IMR-90 (cell line): ENCODE measurements at regions not wholly inside any gene's neighbourhood (a gene's known extent, or its start where the extent isn't known, plus 50 kb on each side); places are given as distances from the start of the nearest gene placed in this dataset.

Source experiments
- ATAC-seq: fragments of 200-7000 bp; cut with Tn5 transposase; 2 replicates; pipeline ENCODE4 v1.9.1; 2020; ENCODE audit warnings: low read depth, mild to moderate bottlenecking, moderate library complexity
- BruUV-seq: library from RNA; stranded (reverse); fragments of 400-500 nt; replicated peaks from 2 replicates; lab custom pipeline; 2021; lab: Mats Ljungman, UMichigan
- CTCF ChIA-PET: fragments of 300-600 bp; formaldehyde crosslinking; extraction: SDS; loops from one replicate; lab custom pipeline; 2021; ENCODE audit warnings: antibody characterized with exemption; lab: Yijun Ruan, JAX
- POLR2A ChIA-PET: fragments of 300-600 bp; sonication (Branson Sonifier 250); formaldehyde crosslinking; loops from one replicate; lab custom pipeline; 2022; ENCODE audit warnings: antibody characterized with exemption; ENCODE audit not compliant: unreplicated experiment; lab: Charles Lee
- DNase-seq: peaks from one replicate; pipeline ENCODE4 v3.0.0; 2013
- H2AFZ ChIP-seq: replicated peaks from 2 replicates; pipeline ENCODE3; 2013; ENCODE audit warnings: low read length, mild to moderate bottlenecking; ENCODE audit not compliant: poor library complexity
- H2AK5ac ChIP-seq: 2 replicates; pipeline ENCODE4 v1.6.1; 2013; ENCODE audit warnings: low read depth, low read length, inconsistent platforms
- H2AK9ac ChIP-seq: replicated peaks from 2 replicates; pipeline ENCODE3; 2013; ENCODE audit warnings: mild to moderate bottlenecking, low read depth, low read length, moderate library complexity; ENCODE audit not compliant: poor library complexity
- H2BK120ac ChIP-seq: 2 replicates; pipeline ENCODE4 v1.6.1; 2013; ENCODE audit warnings: low read depth, low read length, inconsistent platforms
- H2BK15ac ChIP-seq: 3 replicates; pipeline ENCODE4 v1.6.1; 2013; ENCODE audit warnings: low read depth, low read length, inconsistent platforms
- H2BK20ac ChIP-seq: 2 replicates; pipeline ENCODE4 v1.6.1; 2013; ENCODE audit warnings: low read depth, mild to moderate bottlenecking, inconsistent platforms, low read length, moderate library complexity
- H2BK5ac ChIP-seq: 2 replicates; pipeline ENCODE4 v1.6.1; 2013; ENCODE audit warnings: mild to moderate bottlenecking, low read depth, low read length, inconsistent platforms; ENCODE audit not compliant: poor library complexity, severe bottlenecking
- H3K14ac ChIP-seq: replicated peaks from 2 replicates; pipeline ENCODE4 v1.6.1; 2013; ENCODE audit warnings: low read depth, low read length, inconsistent platforms
- H3K18ac ChIP-seq: 2 replicates; pipeline ENCODE4 v1.6.1; 2013; ENCODE audit warnings: low read depth, low read length, control low read depth
- H3K23ac ChIP-seq: 2 replicates; pipeline ENCODE4 v1.6.1; 2013; ENCODE audit warnings: low read depth, low read length, inconsistent platforms
- H3K27ac ChIP-seq: 2 replicates; pipeline ENCODE4 v1.5.1; 2013; ENCODE audit warnings: mild to moderate bottlenecking, control low read depth, low read length; ENCODE audit not compliant: insufficient read depth
- H3K27me3 ChIP-seq: 2 replicates; pipeline ENCODE4 v1.6.1; 2013; ENCODE audit warnings: low read length; ENCODE audit not compliant: control insufficient read depth, insufficient read depth
- H3K36me3 ChIP-seq: 2 replicates; pipeline ENCODE4 v1.6.1; 2013; ENCODE audit warnings: low read length, mixed read lengths; ENCODE audit not compliant: control insufficient read depth, insufficient read depth
- H3K4ac ChIP-seq: 2 replicates; pipeline ENCODE4 v1.6.1; 2013; ENCODE audit warnings: low read depth, low read length, inconsistent platforms
- H3K4me1 ChIP-seq: 2 replicates; pipeline ENCODE4 v1.6.1; 2013; ENCODE audit warnings: low read length, mixed read lengths; ENCODE audit not compliant: control insufficient read depth, insufficient read depth
- H3K4me2 ChIP-seq: 2 replicates; pipeline ENCODE4 v1.6.1; 2013; ENCODE audit warnings: low read depth, mild to moderate bottlenecking, control low read depth, low read length, moderate library complexity
- H3K4me3 ChIP-seq: 2 replicates; pipeline ENCODE4 v1.5.1; 2013; ENCODE audit warnings: low read depth, mild to moderate bottlenecking, control low read depth, low read length, moderate library complexity; ENCODE audit not compliant: insufficient read depth
- H3K56ac ChIP-seq: 2 replicates; pipeline ENCODE4 v1.6.1; 2013; ENCODE audit warnings: low read length, inconsistent platforms; ENCODE audit not compliant: insufficient read depth; ENCODE audit errors: extremely low read depth
- H3K79me1 ChIP-seq, 2 experiments: 2 replicates each; pipeline ENCODE4 v1.6.1; 2013; ENCODE audit warnings: low read length in 2 of 2, inconsistent platforms in 1 of 2, low read depth in 1 of 2
- H3K9ac ChIP-seq: 2 replicates; pipeline ENCODE4 v1.6.1; 2013; ENCODE audit warnings: low read depth, low read length, control low read depth
- H3K9me1 ChIP-seq: 2 replicates; pipeline ENCODE4 v1.6.1; 2013; ENCODE audit warnings: low read length, inconsistent platforms; ENCODE audit not compliant: insufficient read depth
- H3K9me3 ChIP-seq: 2 replicates; pipeline ENCODE4 v1.6.1; 2013; ENCODE audit warnings: low read length; ENCODE audit not compliant: control insufficient read depth, insufficient read depth
- H4K20me1 ChIP-seq: 2 replicates; pipeline ENCODE4 v1.6.1; 2013; ENCODE audit warnings: low read length, inconsistent platforms; ENCODE audit not compliant: insufficient read depth
- H4K5ac ChIP-seq: 2 replicates; pipeline ENCODE4 v1.6.1; 2013; ENCODE audit warnings: mild to moderate bottlenecking, low read depth, low read length, control low read depth
- H4K8ac ChIP-seq, 2 experiments: 2 replicates each; pipeline ENCODE4 v1.6.1; 2013; ENCODE audit warnings: low read depth in 2 of 2, low read length in 2 of 2, control low read depth in 1 of 2, inconsistent platforms in 1 of 2
- H4K91ac ChIP-seq: 2 replicates; pipeline ENCODE4 v1.6.1; 2013; ENCODE audit warnings: low read depth, low read length, inconsistent platforms; ENCODE audit not compliant: insufficient read depth
- BHLHE40 ChIP-seq: fragments of 150-350 bp; IDR thresholded peaks from 2 replicates; pipeline ENCODE4 v1.6.1; 2016; ENCODE audit warnings: mild to moderate bottlenecking, low read depth, low read length
- CEBPB ChIP-seq: IDR thresholded peaks from 2 replicates; pipeline ENCODE4 v1.6.1; 2012; ENCODE audit warnings: low read depth, low read length, improper control_type of control experiment
- CHD1 ChIP-seq: IDR thresholded peaks from 2 replicates; pipeline ENCODE4 v1.6.1; 2012; ENCODE audit warnings: low read depth, low read length, improper control_type of control experiment
- FOS ChIP-seq: fragments of 150-350 bp; IDR thresholded peaks from 2 replicates; pipeline ENCODE4 v1.6.1; 2016; ENCODE audit warnings: low read depth, low read length
- MAZ ChIP-seq: IDR thresholded peaks from 2 replicates; pipeline ENCODE4 v1.6.1; 2012; ENCODE audit warnings: low read depth, mild to moderate bottlenecking, low read length, improper control_type of control experiment, moderate library complexity, borderline replicate concordance
- POLR2A ChIP-seq: IDR thresholded peaks from 2 replicates; pipeline ENCODE4 v1.6.1; 2012; ENCODE audit warnings: mild to moderate bottlenecking, low read depth, low read length
- RAD21 ChIP-seq: IDR thresholded peaks from 2 replicates; pipeline ENCODE4 v1.6.1; 2012; ENCODE audit warnings: low read length, improper control_type of control experiment
- RCOR1 ChIP-seq: IDR thresholded peaks from 2 replicates; pipeline ENCODE4 v1.6.1; 2012; ENCODE audit warnings: mild to moderate bottlenecking, low read length, improper control_type of control experiment; ENCODE audit not compliant: insufficient replicate concordance
- SMC3 ChIP-seq: fragments of 150-350 bp; IDR thresholded peaks from 2 replicates; pipeline ENCODE4 v1.6.1; 2016; ENCODE audit warnings: low read depth, mild to moderate bottlenecking, antibody characterized with exemption, low read length, moderate library complexity
- WGBS, 2 experiments: methylation state at CpG; one replicate each; pipeline versions ENCODE4 v1.1.5 to v1.1.7; 2013; ENCODE audit warnings: missing lambda C conversion rate in 2 of 2; ENCODE audit not compliant: insufficient read length in 1 of 2; ENCODE audit errors: extremely low coverage in 2 of 2; 5-methylcytosine and 5-hydroxymethylcytosine counted together
- dilution Hi-C: fragments of 300-500 bp; cut with HindIII; formaldehyde crosslinking; loops from one replicate; pipeline ENCODE4 v1.14.3; 2018; ENCODE audit warnings: low sequenced_read_pairs; ENCODE audit not compliant: unreplicated experiment
- in situ Hi-C: fragments of 300-500 bp; cut with MboI; formaldehyde crosslinking; loops from 3 replicates; pipeline ENCODE4 v1.14.3; 2019; ENCODE audit warnings: low sequenced_read_pairs, inconsistent platforms, mixed read lengths
- intact Hi-C: fragments of 100-400 bp; cut with micrococcal nuclease; formaldehyde crosslinking; loops from 2 replicates; pipeline ENCODE4 v1.10.0; 2022
- TF ChIP-seq, protein P1 (sequence below): fragments of 150-350 bp; IDR thresholded peaks from 2 replicates; pipeline ENCODE4 v1.6.1; 2017; ENCODE audit warnings: mild to moderate bottlenecking, antibody characterized with exemption, low read length, low read depth
- TF ChIP-seq, protein P2 (sequence below): conservative IDR thresholded peaks from 2 replicates; pipeline ENCODE4 v1.5.1; 2012; ENCODE audit warnings: mild to moderate bottlenecking, low read depth, low read length, improper control_type of control experiment

DNA sequence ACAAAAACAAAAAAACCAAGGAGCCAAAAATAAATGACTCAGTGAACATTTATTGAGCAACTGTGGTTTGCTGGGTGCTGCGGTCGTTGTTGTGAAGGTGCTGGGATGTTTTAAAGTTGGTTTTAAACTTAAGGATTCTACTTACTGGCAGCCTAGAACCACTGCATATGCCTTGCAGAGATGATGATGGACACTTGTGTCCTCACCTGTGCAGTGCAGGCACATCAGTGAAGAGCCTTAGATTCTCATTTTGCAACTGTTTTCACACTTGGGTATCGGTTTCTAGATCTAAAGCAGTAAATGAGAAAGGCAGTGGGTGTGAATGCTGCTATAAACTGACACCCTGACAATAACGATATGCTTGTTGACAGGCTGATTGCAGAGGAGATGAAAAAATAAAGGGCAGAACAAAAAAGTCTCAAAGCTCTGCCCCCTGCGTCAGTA lies 68.8 kb downstream of the UTRN start:
- no peak overlapping the region for H3K23ac ChIP-seq
- H3K4me1 ChIP-seq, result peaks cover 5% of the 10 kb centered on the region
- no peak overlapping the region for H3K9ac ChIP-seq
- peaks cover 4% of the 10 kb centered on the region; the same call in 1 of the 2 replicates for H4K20me1 ChIP-seq
- H3K18ac ChIP-seq, result no peak overlapping the region
- WGBS, 2 experiments, result 100% methylated on average over 1 of the region's 5 CpGs; no CpG with 5 or more reads in 1 of the 2 experiments
- no peak overlapping the region for H3K4ac ChIP-seq
- no peak overlapping the region for H2BK120ac ChIP-seq
- H3K4me3 ChIP-seq, result no peak overlapping the region
- H2AK5ac ChIP-seq, result no peak overlapping the region
- H2AFZ ChIP-seq, result no peak overlapping the region
- intact Hi-C loops (no loop called here), in situ Hi-C loops (no loop called here), dilution Hi-C loops (no loop called here)
- no peak overlapping the region for H4K5ac ChIP-seq
- H3K79me1 ChIP-seq, result peaks cover 35 to 63% of the 10 kb centered on the region in 2 experiments
- CTCF ChIA-PET, result no interaction called here
- no peak overlapping the region for H2BK15ac ChIP-seq
- no peak overlapping the region for H4K91ac ChIP-seq
- TF ChIP-seq SMC3, result no peak
- TF ChIP-seq, protein P1, sequence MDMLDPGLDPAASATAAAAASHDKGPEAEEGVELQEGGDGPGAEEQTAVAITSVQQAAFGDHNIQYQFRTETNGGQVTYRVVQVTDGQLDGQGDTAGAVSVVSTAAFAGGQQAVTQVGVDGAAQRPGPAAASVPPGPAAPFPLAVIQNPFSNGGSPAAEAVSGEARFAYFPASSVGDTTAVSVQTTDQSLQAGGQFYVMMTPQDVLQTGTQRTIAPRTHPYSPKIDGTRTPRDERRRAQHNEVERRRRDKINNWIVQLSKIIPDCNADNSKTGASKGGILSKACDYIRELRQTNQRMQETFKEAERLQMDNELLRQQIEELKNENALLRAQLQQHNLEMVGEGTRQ, result no peak
- TF ChIP-seq MAZ, result no peak
- TF ChIP-seq POLR2A, result no peak
- TF ChIP-seq FOS, result no peak
- TF ChIP-seq, protein P2, sequence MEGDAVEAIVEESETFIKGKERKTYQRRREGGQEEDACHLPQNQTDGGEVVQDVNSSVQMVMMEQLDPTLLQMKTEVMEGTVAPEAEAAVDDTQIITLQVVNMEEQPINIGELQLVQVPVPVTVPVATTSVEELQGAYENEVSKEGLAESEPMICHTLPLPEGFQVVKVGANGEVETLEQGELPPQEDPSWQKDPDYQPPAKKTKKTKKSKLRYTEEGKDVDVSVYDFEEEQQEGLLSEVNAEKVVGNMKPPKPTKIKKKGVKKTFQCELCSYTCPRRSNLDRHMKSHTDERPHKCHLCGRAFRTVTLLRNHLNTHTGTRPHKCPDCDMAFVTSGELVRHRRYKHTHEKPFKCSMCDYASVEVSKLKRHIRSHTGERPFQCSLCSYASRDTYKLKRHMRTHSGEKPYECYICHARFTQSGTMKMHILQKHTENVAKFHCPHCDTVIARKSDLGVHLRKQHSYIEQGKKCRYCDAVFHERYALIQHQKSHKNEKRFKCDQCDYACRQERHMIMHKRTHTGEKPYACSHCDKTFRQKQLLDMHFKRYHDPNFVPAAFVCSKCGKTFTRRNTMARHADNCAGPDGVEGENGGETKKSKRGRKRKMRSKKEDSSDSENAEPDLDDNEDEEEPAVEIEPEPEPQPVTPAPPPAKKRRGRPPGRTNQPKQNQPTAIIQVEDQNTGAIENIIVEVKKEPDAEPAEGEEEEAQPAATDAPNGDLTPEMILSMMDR, result no peak
- no peak for TF ChIP-seq RCOR1
- no peak for TF ChIP-seq CHD1
- no peak for TF ChIP-seq BHLHE40
- no peak for TF ChIP-seq CEBPB
- no peak for TF ChIP-seq RAD21
- H3K56ac ChIP-seq, result no peak overlapping the region
- H3K9me3 ChIP-seq, result no peaks in the 10 kb centered on the region
- peaks cover 6% of the 10 kb centered on the region; the same call in 1 of the 2 replicates for H3K9me1 ChIP-seq
- no peak overlapping the region for H2BK5ac ChIP-seq
- DNase-seq, result no peak
- BruUV-seq, result no TSS peak
- H3K27ac ChIP-seq, result no peak overlapping the region
- no peak overlapping the region for H3K4me2 ChIP-seq
- POLR2A ChIA-PET, result no interaction called here
- no peak overlapping the region for H4K8ac ChIP-seq
- H3K14ac ChIP-seq, result no peak overlapping the region
- ATAC-seq, result no peak
- no peak overlapping the region for H2BK20ac ChIP-seq
- no peaks in the 10 kb centered on the region for H3K27me3 ChIP-seq
- H2AK9ac ChIP-seq, result no peak overlapping the region
- H3K36me3 ChIP-seq, result no peaks in the 10 kb centered on the region
